GM10248 (cell line): ENCODE measurements at regions not wholly inside any gene's neighbourhood (a gene's known extent, or its start where the extent isn't known, plus 50 kb on each side); places are given as distances from the start of the nearest gene placed in this dataset.

Experiments used
- CTCF ChIA-PET: fragments of 300-600 bp; sonication (Branson Sonifier 250); formaldehyde crosslinking; extraction: SDS; loops from one replicate; lab custom pipeline; 2021; ENCODE audit warnings: antibody characterized with exemption; lab: Yijun Ruan, JAX
- POLR2A ChIA-PET: fragments of 350-650 bp; sonication (Branson Sonifier 250); formaldehyde crosslinking; extraction: SDS; loops from one replicate; lab custom pipeline; 2020; ENCODE audit warnings: antibody characterized with exemption; lab: Yijun Ruan, JAX
- DNase-seq: peaks from one replicate; pipeline ENCODE4 v3.0.0; 2012; ENCODE audit errors: extremely low spot score
- TF ChIP-seq, protein P1 (sequence below): IDR thresholded peaks from 2 replicates; pipeline ENCODE4 v1.5.1; 2012; ENCODE audit warnings: mild to moderate bottlenecking, low read depth; ENCODE audit errors: extremely low read depth, missing control alignments, control extremely low read depth

- TF ChIP-seq, protein P1, sequence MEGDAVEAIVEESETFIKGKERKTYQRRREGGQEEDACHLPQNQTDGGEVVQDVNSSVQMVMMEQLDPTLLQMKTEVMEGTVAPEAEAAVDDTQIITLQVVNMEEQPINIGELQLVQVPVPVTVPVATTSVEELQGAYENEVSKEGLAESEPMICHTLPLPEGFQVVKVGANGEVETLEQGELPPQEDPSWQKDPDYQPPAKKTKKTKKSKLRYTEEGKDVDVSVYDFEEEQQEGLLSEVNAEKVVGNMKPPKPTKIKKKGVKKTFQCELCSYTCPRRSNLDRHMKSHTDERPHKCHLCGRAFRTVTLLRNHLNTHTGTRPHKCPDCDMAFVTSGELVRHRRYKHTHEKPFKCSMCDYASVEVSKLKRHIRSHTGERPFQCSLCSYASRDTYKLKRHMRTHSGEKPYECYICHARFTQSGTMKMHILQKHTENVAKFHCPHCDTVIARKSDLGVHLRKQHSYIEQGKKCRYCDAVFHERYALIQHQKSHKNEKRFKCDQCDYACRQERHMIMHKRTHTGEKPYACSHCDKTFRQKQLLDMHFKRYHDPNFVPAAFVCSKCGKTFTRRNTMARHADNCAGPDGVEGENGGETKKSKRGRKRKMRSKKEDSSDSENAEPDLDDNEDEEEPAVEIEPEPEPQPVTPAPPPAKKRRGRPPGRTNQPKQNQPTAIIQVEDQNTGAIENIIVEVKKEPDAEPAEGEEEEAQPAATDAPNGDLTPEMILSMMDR = no peak
- ChIA-PET CTCF (no interaction called here), POLR2A (no interaction called here)
- DNase-seq = no peak
These were observed 317.2 kb downstream of the RPS4Y2 start for GRCh38 chrY:21073079-21073478.

DNA sequence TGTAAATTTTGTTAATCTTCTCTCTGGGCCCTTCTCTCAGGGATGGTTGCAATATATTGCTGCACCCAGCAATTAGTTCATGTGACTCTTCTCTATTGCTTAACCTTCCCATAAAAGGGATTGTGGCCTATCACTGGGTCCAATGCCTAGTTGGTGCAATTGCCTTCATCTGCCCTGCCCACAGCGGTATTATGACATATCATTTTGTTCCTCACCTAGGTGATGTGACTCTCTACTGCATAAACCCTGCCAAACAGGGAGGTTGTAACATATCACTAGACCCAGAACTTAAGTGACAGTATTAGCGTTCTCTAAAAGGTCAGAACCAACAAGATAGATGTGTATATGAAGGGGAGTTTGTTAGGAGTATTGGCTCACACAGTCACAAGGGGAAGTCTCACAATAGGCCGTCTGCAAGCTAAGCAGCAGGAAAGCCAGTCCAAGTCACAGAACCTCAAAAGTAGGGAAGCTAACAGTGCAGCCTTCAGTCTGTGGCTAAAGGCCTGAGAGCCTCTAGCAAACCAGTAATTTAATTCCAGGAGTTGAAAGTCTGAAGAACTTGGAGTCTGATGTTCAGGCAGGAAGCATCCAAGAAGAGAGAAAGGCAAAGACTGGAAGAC, 317.8 kb downstream of the RPS4Y2 start:
- ChIA-PET CTCF (no interaction called here), POLR2A (no interaction called here)

DNA sequence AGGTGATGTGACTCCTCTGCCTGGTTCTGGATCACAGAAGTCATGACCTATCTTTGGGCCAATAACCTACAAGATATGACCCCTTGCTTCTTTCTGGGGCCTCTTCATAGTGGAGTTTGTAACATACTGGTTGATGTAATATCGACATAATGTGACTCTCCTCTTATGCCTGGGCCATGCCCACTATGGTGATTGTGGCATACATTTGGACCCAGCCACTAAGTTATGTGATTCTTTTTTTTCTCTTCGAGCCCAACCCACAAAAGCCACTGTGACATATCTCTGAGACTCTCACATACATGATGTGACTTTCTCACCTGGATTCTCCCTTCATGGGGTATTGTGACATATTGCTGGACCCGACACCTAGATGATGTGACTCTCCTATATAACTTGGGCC, 319.8 kb downstream of the RPS4Y2 start:
- DNase-seq = no peak
- CTCF ChIA-PET = no interaction called here
- TF ChIP-seq, protein P1 = no peak
- POLR2A ChIA-PET = no interaction called here

More for the DNA sequence above, 317.8 kb downstream of the RPS4Y2 start:
- no peak for DNase-seq
- TF ChIP-seq, protein P1 = no peak

DNA sequence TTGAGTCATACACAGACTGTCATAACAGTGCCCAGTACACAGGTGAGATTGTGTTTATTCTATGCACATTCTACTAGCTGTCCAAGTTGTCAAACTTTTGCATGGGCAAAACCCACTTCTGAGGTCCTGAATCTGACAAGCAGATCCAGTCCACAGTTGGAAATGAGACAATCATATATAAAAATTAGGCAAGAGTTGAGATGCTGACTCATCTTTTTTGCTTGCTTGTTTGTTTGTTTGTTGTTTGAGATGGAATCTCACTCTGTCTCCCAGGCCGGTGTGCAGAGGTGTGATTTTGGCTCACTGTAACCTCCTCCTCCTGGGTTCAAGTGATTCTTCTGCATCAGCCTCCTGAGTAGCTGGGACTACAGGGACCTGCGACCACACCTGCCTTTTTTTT, 323.8 kb downstream of the RPS4Y2 start:
- DNase-seq = no peak
- TF ChIP-seq, protein P1 = no peak
- ChIA-PET CTCF (no interaction called here), POLR2A (no interaction called here)

DNA sequence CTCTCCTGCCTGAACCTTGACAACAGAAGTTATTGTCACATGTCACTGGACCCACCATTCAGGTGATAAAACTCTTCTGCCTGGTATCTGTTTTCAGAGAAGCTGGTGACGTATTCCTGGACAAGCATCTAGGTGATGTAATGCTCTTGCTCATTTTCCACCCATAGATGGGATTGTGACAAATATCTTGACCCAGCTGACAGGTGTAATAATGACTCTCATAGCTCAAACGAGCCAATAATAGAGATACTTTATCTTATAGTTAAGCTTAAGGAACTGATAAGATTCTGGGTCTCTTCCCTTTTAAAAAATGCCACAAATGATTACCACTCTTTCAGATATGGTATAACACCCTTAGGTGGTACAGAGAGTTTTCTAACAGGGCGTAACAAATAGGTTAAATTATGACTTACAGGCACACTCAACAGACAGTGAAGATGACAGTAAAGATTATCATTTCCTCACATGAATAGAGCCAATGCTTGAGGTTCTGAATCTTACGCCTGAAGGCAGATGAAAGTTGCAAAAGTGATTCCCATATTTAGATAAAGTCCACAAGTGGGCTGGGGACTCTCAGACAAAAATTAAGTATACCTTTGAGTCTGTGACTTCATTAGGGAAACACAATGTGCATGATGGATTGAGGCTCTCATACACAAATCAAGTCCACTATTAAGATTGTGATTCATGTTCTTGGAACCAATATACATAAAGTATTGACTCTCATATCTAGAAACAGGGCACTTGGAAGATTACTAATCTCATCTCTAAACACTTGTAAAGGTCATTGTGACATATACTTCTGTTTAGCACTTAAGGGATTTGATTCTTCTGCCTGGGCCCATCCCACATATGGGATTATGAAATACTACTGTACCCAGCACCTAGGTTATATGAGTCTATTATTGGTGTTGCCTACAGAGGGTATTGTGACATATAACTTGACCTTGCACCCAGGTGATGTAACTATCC, 326.0 kb downstream of the RPS4Y2 start:
- CTCF ChIA-PET = no interaction called here
- DNase-seq = no peak
- TF ChIP-seq, protein P1 = no peak
- POLR2A ChIA-PET = no interaction called here

- DNase-seq = no peak
- TF ChIP-seq, protein P1 = no peak
- POLR2A ChIA-PET = no interaction called here
- CTCF ChIA-PET = no interaction called here
These were observed 326.7 kb downstream of the RPS4Y2 start for GRCh38 chrY:21082639-21083038.
